Endothelial cell of umbilical vein (primary cell): ENCODE measurements at regions not wholly inside any gene's neighbourhood (a gene's known extent, or its start where the extent isn't known, plus 50 kb on each side); places are given as distances from the start of the nearest gene placed in this dataset.

Source experiments
- BruUV-seq: library from RNA; stranded (reverse); fragments of 400-500 nt; replicated peaks from 2 replicates; lab custom pipeline; 2021; lab: Mats Ljungman, UMichigan
- CTCF ChIA-PET: fragments of 300-600, 350-600 bp; sonication (Branson Sonifier 250); formaldehyde crosslinking; loops from one replicate; lab custom pipeline; 2021; ENCODE audit warnings: antibody characterized with exemption, inconsistent platforms; lab: Charles Lee
- POLR2A ChIA-PET: fragments of 300-600, 350-600 bp; sonication (Branson Sonifier 250); formaldehyde crosslinking; loops from one replicate; lab custom pipeline; 2021; ENCODE audit warnings: antibody characterized with exemption, inconsistent platforms; lab: Charles Lee
- DNase-seq: peaks from one replicate; pipeline ENCODE4 v3.0.0-alpha.2; 2011; ENCODE audit warnings: low read depth, low spot score
- FAIRE-seq: peaks from 2 replicates; lab custom pipeline; 2011; peaks lifted over from hg19 to GRCh38; lab: Jason Lieb, UNC
- H2AFZ ChIP-seq: 2 replicates; pipeline ENCODE4 v1.6.0; 2012; ENCODE audit warnings: low read depth, low read length, control low read depth, inconsistent platforms
- H3K27ac ChIP-seq: 2 replicates; pipeline ENCODE4 v1.5.1; 2011; ENCODE audit warnings: low read depth, mild to moderate bottlenecking, control low read depth, low read length, moderate library complexity; ENCODE audit not compliant: insufficient read depth
- H3K27me3 ChIP-seq, 2 experiments: 2 replicates each; pipeline versions ENCODE4 v1.6.0 to v1.6.1; 2011; ENCODE audit warnings: low read length in 2 of 2, mixed read lengths in 1 of 2; ENCODE audit not compliant: control insufficient read depth in 2 of 2, insufficient read depth in 2 of 2
- H3K36me3 ChIP-seq, 2 experiments: 2 replicates in 1 of 2; 3 replicates in 1 of 2; pipeline ENCODE4 v1.5.1; 2011; ENCODE audit warnings: low read length in 2 of 2, mild to moderate bottlenecking in 1 of 2, moderate library complexity in 1 of 2; ENCODE audit not compliant: control insufficient read depth in 2 of 2, insufficient read depth in 2 of 2; ENCODE audit errors: extremely low read depth in 1 of 2
- H3K4me1 ChIP-seq: 3 replicates; pipeline ENCODE4 v1.5.1; 2011; ENCODE audit warnings: mild to moderate bottlenecking, low read length; ENCODE audit not compliant: control insufficient read depth, insufficient read depth; ENCODE audit errors: extremely low read depth
- H3K4me2 ChIP-seq: 2 replicates; pipeline ENCODE4 v1.6.1; 2011; ENCODE audit warnings: low read length, control low read depth, mixed read lengths; ENCODE audit not compliant: insufficient read depth
- H3K4me3 ChIP-seq, 3 experiments: fragments of 200-600 bp in 1 of 3; sonication (generic), shearing (Covaris generic) in 1 of 3; replicated peaks in 1 of 3; 2 replicates each; pipeline ENCODE4 v1.5.1; 2011 to 2016; ENCODE audit warnings: control low read depth in 3 of 3, low read length in 3 of 3, mild to moderate bottlenecking in 2 of 3, inconsistent platforms in 1 of 3, low read depth in 1 of 3, moderate library complexity in 1 of 3; ENCODE audit not compliant: insufficient read depth in 1 of 3
- H3K79me2 ChIP-seq: 2 replicates; pipeline ENCODE4 v1.6.0; 2012; ENCODE audit warnings: low read length, inconsistent platforms; ENCODE audit not compliant: control insufficient read depth, insufficient read depth
- H3K9ac ChIP-seq: replicated peaks from 2 replicates; pipeline ENCODE3; 2011; ENCODE audit warnings: low read length, control low read depth; ENCODE audit not compliant: insufficient read depth; ENCODE audit errors: extremely low read depth
- H3K9me1 ChIP-seq: replicated peaks from 3 replicates; pipeline ENCODE4 v1.6.0; 2011; ENCODE audit warnings: mild to moderate bottlenecking, low read length; ENCODE audit not compliant: control insufficient read depth, insufficient read depth; ENCODE audit errors: extremely low read depth
- H3K9me3 ChIP-seq: replicated peaks from 2 replicates; pipeline ENCODE4 v1.5.1; 2012; ENCODE audit warnings: low read length, inconsistent platforms; ENCODE audit not compliant: control insufficient read depth, insufficient read depth
- H4K20me1 ChIP-seq: replicated peaks from 2 replicates; pipeline ENCODE3; 2011; ENCODE audit warnings: mild to moderate bottlenecking, low read length; ENCODE audit not compliant: control insufficient read depth, insufficient read depth; ENCODE audit errors: extremely low read depth
- EZH2 ChIP-seq: IDR thresholded peaks from 2 replicates; pipeline ENCODE4 v1.6.1; 2012; ENCODE audit warnings: borderline replicate concordance, low read depth, mild to moderate bottlenecking, moderate library complexity, low read length, inconsistent platforms; ENCODE audit not compliant: severe bottlenecking
- JUN ChIP-seq: IDR thresholded peaks from 2 replicates; pipeline ENCODE4 v1.6.1; 2011; ENCODE audit warnings: borderline replicate concordance, low read depth; ENCODE audit not compliant: insufficient read length, insufficient read depth
- POLR2AphosphoS5 ChIP-seq: IDR thresholded peaks from 2 replicates; pipeline ENCODE4 v1.6.1; 2012; ENCODE audit warnings: low read depth, mild to moderate bottlenecking, control low read depth, low read length, moderate library complexity; ENCODE audit not compliant: insufficient read depth
- dilution Hi-C: fragments of 300-500 bp; cut with MboI; formaldehyde crosslinking; loops from one replicate; pipeline ENCODE4 v1.15.0; 2019; ENCODE audit warnings: low sequenced_read_pairs; ENCODE audit not compliant: extremely low pct_ligation_motif_present
- intact Hi-C: fragments of 100-400 bp; cut with micrococcal nuclease; formaldehyde crosslinking; loops from one replicate; pipeline ENCODE4 v1.10.0; 2022
- TF ChIP-seq, protein P1 (sequence below), 2 donors: IDR thresholded peaks; 1 replicate in 1 of 2; 2 replicates in 1 of 2; pipeline ENCODE4 v1.5.1; 2011; ENCODE audit warnings: low read length in 2 of 2, mild to moderate bottlenecking in 2 of 2, moderate library complexity in 2 of 2, control low read depth in 1 of 2, inconsistent platforms in 1 of 2, low read depth in 1 of 2; ENCODE audit not compliant: insufficient read depth in 1 of 2; ENCODE audit errors: extremely low read depth in 1 of 2
- TF ChIP-seq, protein P2 (sequence below): IDR thresholded peaks from 2 replicates; pipeline ENCODE4 v1.6.1; 2011; ENCODE audit not compliant: insufficient read depth, insufficient read length

DNA sequence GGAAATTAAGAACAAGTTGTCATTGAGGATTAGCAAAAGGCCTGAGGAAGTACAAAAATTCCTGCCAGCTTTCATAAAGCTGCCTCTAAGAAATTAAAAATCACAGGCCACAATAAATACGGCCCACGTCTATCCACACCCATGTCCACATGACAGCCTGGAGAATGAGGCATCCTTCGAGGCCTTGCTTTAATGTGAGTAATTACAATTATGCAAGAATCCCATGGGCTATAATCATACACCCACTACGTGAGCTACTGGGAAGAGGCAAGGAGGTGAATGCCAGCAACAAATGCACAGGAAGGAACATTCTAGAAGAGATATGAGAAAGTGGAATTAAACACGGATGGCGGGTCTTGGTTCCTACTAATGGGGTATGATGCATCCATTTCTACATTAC, 65.4 kb upstream of the ZFHX3 start:
- no peak for DNase-seq

More for the DNA sequence above, 65.4 kb upstream of the ZFHX3 start:
- H4K20me1 ChIP-seq = no peaks in the 10 kb centered on the region
- no peak for FAIRE-seq
- no peaks in the 10 kb centered on the region for H3K36me3 ChIP-seq
- no peak overlapping the region for H2AFZ ChIP-seq
- no peak overlapping the region for H3K4me3 ChIP-seq
- POLR2A ChIA-PET = no interaction called here
- H3K27ac ChIP-seq = no peak overlapping the region
- H3K9ac ChIP-seq = no peak overlapping the region
- H3K9me1 ChIP-seq = no peaks in the 10 kb centered on the region
- CTCF ChIA-PET = interaction anchor here (0.9 to 1.1 kb wide), 3 partner anchors 11 to 63 kb away, joined by 3 to 4 read pairs (median 3); no protein-coding TSS in a partner anchor
- no peaks in the 10 kb centered on the region for H3K79me2 ChIP-seq
- no peak overlapping the region for H3K4me2 ChIP-seq
- H3K4me1 ChIP-seq = no peaks in the 10 kb centered on the region
- intact Hi-C loops = no loop called here
- H3K27me3 ChIP-seq = no peaks in the 10 kb centered on the region
- dilution Hi-C loops = no loop called here
- no TSS peak for BruUV-seq
- H3K9me3 ChIP-seq = no peaks in the 10 kb centered on the region
- TF ChIP-seq JUN (no peak), POLR2AphosphoS5 (no peak), EZH2 (no peak)
- TF ChIP-seq, protein P1, sequence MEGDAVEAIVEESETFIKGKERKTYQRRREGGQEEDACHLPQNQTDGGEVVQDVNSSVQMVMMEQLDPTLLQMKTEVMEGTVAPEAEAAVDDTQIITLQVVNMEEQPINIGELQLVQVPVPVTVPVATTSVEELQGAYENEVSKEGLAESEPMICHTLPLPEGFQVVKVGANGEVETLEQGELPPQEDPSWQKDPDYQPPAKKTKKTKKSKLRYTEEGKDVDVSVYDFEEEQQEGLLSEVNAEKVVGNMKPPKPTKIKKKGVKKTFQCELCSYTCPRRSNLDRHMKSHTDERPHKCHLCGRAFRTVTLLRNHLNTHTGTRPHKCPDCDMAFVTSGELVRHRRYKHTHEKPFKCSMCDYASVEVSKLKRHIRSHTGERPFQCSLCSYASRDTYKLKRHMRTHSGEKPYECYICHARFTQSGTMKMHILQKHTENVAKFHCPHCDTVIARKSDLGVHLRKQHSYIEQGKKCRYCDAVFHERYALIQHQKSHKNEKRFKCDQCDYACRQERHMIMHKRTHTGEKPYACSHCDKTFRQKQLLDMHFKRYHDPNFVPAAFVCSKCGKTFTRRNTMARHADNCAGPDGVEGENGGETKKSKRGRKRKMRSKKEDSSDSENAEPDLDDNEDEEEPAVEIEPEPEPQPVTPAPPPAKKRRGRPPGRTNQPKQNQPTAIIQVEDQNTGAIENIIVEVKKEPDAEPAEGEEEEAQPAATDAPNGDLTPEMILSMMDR (IDR thresholded peaks at IDR 0.05; ENCODE audit: extremely low read depth in 1 of 2, insufficient read depth in 1 of 2, low read depth in 1 of 2, low read length in 2 of 2) = no peak
- TF ChIP-seq, protein P2, sequence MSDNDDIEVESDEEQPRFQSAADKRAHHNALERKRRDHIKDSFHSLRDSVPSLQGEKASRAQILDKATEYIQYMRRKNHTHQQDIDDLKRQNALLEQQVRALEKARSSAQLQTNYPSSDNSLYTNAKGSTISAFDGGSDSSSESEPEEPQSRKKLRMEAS = no peak
